IMR-90 (cell line): ENCODE measurements at regions not wholly inside any gene's neighbourhood (a gene's known extent, or its start where the extent isn't known, plus 50 kb on each side); places are given as distances from the start of the nearest gene placed in this dataset.

ENCODE experiments used
- BHLHE40 ChIP-seq: fragments of 150-350 bp; IDR thresholded peaks from 2 replicates; pipeline ENCODE4 v1.6.1; 2016; ENCODE audit warnings: mild to moderate bottlenecking, low read depth, low read length
- MAFK ChIP-seq: IDR thresholded peaks from 2 replicates; pipeline ENCODE4 v1.6.1; 2012; ENCODE audit warnings: low read depth, low read length, improper control_type of control experiment
- MXI1 ChIP-seq: IDR thresholded peaks from 2 replicates; pipeline ENCODE4 v1.6.1; 2012; ENCODE audit warnings: low read depth, mild to moderate bottlenecking, low read length, moderate library complexity, borderline replicate concordance
- NFE2L2 ChIP-seq: fragments of 150-350 bp; IDR thresholded peaks from 2 replicates; pipeline ENCODE4 v1.6.1; 2016; ENCODE audit warnings: low read depth, mild to moderate bottlenecking, low read length
- POLR2A ChIP-seq: IDR thresholded peaks from 2 replicates; pipeline ENCODE4 v1.6.1; 2012; ENCODE audit warnings: mild to moderate bottlenecking, low read depth, low read length
- RCOR1 ChIP-seq: IDR thresholded peaks from 2 replicates; pipeline ENCODE4 v1.6.1; 2012; ENCODE audit warnings: mild to moderate bottlenecking, low read length, improper control_type of control experiment; ENCODE audit not compliant: insufficient replicate concordance
- SMC3 ChIP-seq: fragments of 150-350 bp; IDR thresholded peaks from 2 replicates; pipeline ENCODE4 v1.6.1; 2016; ENCODE audit warnings: low read depth, mild to moderate bottlenecking, antibody characterized with exemption, low read length, moderate library complexity
- TF ChIP-seq, protein P1 (sequence below): conservative IDR thresholded peaks from 2 replicates; pipeline ENCODE4 v1.5.1; 2012; ENCODE audit warnings: mild to moderate bottlenecking, low read depth, low read length, improper control_type of control experiment
- TF ChIP-seq, protein P2 (sequence below): fragments of 150-350 bp; IDR thresholded peaks from 2 replicates; pipeline ENCODE4 v1.6.1; 2017; ENCODE audit warnings: mild to moderate bottlenecking, antibody characterized with exemption, low read length, low read depth

DNA sequence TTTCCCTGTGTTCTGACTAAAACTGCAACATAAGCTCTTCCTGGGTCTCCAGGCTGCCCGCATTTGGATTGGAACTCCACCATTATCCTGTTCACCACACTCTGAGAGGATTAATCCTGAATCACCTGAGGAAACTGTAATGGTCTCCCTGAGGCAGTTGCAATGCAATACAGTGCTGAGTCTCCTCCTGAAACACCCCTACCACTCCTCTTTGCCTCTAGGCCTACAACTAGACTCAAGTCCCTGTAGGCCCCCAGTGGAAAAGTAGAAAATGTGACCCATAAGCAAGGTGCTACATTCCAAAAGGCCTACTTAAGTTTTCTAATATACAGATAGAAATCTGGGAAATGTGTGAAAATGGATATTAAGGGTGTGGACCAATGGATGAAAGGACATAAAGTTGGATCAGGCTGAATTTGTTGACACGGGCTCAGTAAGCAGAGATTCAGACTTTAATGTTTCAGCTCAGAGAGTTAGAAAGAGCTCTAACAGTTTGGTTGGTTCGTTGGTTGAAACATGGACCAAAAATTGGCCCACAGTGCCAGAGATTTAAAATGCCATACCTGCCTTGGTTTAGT lies 222.3 kb upstream of the ZC3H15 start:
- TF ChIP-seq POLR2A = no peak
- TF ChIP-seq, protein P1, sequence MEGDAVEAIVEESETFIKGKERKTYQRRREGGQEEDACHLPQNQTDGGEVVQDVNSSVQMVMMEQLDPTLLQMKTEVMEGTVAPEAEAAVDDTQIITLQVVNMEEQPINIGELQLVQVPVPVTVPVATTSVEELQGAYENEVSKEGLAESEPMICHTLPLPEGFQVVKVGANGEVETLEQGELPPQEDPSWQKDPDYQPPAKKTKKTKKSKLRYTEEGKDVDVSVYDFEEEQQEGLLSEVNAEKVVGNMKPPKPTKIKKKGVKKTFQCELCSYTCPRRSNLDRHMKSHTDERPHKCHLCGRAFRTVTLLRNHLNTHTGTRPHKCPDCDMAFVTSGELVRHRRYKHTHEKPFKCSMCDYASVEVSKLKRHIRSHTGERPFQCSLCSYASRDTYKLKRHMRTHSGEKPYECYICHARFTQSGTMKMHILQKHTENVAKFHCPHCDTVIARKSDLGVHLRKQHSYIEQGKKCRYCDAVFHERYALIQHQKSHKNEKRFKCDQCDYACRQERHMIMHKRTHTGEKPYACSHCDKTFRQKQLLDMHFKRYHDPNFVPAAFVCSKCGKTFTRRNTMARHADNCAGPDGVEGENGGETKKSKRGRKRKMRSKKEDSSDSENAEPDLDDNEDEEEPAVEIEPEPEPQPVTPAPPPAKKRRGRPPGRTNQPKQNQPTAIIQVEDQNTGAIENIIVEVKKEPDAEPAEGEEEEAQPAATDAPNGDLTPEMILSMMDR = no peak
- TF ChIP-seq MAFK = no peak
- TF ChIP-seq RCOR1 = no peak
- TF ChIP-seq NFE2L2 = no peak
- TF ChIP-seq, protein P2, sequence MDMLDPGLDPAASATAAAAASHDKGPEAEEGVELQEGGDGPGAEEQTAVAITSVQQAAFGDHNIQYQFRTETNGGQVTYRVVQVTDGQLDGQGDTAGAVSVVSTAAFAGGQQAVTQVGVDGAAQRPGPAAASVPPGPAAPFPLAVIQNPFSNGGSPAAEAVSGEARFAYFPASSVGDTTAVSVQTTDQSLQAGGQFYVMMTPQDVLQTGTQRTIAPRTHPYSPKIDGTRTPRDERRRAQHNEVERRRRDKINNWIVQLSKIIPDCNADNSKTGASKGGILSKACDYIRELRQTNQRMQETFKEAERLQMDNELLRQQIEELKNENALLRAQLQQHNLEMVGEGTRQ = no peak
- no peak for TF ChIP-seq MXI1
- no peak for TF ChIP-seq BHLHE40
- TF ChIP-seq SMC3 = no peak
